ELF-1 (cell line): ENCODE measurements at regions not wholly inside any gene's neighbourhood (a gene's known extent, or its start where the extent isn't known, plus 50 kb on each side); places are given as distances from the start of the nearest gene placed in this dataset.

Experiments used
- DNase-seq: peaks from one replicate; pipeline ENCODE4 v3.0.0-alpha.2; 2016; ENCODE audit warnings: low read depth, low spot score

GRCh38 chr2:71793926-71794325 lies 340.6 kb downstream of the DYSF start:
- DNase-seq = no peak

DNA sequence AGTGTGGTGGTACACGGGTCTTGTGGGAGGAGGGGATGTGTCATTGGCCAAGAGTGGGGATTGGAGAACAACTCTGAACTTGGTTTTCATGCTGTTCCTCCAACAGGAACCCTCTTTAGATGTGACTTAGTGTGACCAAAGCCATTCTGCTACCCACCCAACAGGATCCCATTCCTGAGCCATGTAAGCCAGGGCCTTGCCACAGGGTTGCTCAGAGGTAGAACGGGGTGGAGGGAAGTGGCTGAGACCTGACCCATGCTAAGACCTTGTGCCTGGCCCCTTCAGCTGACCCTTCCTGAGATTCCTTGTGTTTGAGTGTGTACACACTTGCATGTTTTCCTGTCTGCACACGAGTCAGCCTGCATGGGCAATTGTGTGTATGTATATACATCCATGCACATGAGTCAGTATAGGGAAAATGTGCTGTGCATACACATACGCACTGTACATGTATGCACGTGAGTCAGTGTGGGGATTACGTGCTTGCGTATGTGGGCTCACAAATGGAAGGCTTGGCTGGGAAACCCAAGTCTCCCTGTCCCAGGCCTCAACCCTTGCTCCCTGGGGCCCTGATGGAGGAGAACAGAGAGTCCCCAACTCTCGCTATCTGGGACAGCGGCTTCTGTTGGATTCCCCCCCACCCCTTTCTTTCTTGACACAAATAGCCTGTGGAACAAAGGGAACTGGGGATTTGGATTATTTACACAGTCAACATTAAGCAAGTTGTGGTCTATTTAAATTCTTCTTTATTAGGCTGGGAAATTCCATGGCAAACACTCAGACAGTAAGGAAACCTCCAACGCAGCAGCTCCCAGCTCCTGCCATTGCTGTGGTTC lies 339.8 kb downstream of the DYSF start:
- no peak for DNase-seq

DNA sequence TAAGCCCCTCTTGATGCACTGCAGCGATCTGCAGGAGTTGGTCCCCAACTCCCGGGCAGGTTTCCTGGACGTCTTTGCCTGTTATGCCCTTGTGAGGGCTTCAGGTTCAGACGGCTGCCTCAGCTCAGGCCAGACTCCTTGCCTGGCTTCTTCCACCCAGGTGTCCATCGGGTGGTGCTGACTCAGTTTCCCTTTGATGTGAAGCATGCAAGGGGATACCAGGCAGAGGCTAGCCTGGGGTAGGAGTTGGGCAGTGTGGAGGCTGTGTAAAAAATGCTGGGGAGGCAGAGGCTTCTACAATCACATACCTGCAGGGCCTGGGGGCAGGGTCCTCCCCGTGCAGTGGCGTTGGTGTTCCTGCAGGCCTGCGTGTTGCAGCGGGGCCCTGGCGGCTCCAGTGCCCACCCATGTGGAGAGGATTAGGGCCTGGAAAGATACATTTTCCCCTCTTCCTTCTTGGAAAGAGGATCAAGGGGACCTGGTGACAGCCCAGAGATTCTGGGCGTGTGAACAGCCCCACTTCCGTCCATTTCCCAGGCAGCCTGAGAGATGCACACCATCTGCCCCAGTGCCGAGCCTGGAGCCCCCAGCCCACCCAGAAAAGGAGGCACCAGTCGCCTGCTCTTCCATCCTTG lies 338.3 kb downstream of the DYSF start:
- DNase-seq = no peak

GRCh38 chr2:71791061-71791450 lies 337.7 kb downstream of the DYSF start:
- DNase-seq = no peak

- peak; percentile 45 for DNase-seq
Observed at GRCh38 chr2:71790226-71791060, 337.1 kb downstream of the DYSF start.

DNA sequence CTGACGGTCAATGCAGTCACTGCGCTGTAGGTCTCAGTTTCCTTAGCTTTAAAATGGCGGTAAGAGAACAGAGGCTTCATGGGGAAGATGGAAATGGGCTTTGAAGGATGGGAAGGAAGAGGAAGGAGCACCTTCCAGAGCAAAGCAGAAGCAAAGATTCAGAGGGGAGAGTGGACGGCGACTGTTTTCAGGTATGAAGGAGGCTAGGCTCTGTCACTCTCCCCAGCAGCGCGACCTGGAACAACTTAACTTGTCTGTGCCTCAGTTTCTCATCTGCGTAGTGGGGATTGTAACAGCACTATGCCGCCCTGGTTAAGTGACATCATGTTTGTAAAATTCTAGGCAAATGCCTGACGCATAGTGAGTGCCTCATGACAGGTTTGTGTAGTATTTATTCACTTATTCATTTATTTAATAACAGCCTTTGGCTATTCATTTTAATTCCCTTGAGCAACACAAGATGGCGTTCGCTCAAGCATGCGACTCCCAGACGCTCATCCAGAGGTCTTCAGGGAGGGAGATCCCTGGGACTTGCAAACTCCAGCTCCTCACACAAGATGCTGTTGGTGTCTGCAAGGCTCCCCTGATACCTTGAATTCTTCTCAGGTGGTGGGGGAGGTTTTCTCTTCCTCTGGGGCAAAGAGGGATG lies 336.3 kb downstream of the DYSF start:
- DNase-seq = no peak

DNA sequence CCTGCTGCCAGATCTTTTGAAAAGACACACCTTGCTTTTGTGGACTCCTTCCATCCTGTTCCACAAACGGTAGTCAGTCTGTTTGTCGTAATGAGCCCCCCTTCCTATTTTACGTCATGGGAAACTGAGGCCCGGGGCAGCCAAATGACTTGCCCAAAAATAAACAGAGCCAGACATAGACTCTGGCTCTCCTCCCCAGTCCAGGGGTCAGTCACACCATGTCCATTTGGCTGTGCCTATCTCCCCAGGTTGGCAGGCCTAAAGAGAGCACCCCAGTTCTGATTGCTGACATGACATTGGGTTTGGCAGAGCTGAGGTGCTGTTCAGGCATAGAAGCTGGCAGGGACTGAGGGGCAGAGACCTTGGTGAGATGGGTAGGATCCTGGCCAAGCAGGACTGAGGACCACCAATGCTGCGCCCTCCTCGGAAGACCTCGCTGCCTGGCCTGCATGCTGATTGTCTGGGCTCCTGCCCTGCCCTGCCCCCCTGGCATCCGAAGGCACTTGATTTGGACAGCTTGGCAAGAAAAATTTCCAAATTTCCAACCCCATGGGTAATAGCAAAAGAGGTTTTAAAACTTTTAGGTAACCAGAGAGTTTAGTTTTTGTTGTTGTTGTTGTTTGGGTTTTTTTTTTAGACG lies 335.4 kb downstream of the DYSF start:
- no peak for DNase-seq

- DNase-seq = no peak
Observed at GRCh38 chr2:71788186-71788525, 334.8 kb downstream of the DYSF start.

DNA sequence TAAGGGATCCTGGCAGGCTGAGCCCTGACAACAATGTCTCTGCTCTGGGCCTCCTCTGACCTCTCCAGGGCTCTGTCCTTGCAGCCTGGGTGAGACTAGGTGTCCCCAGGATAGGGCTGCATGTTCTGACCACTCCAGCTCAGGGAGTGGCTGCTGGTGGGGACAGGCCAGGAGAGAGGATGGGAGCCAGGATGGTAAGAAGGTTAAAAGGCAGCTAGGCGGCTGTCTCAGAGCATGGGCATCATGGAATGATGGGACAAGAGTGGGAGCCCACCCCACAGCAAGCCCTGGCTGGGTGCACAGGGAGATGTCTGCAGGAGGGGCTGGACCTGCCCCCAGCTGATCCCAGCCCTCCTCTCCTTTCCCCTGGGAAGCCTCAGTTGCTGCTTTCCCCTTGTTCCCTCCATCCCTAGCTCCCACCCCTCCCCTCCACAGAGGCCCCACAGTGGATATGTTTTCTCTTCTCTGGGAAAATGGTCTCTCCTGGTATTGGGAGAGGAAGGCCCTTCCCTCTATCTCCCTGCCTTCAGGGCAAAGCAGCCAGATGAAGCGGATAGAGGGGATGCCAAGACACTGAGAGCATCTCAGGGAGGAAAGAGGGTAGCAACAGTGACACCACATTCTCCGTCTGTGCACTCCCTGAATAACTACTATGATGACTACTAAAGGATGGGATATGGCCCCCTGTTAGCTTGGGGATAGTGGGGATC lies 334.3 kb downstream of the DYSF start:
- DNase-seq = no peak

DNA sequence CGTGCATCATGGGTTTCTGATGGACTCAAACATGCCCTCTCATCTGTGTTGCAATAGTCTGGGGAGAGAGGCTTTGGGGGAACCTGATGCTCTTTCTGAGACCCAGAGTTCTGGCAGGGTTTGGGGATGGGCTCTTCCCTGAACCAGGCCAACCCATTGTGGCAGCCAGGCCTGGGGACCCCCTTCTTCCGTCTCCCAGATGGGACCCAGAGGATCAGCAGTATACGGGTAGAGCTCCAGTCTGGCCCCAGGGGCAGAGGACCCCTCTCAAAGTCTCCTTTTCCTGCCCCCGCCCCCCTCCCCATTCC lies 333.7 kb downstream of the DYSF start:
- no peak for DNase-seq

DNA sequence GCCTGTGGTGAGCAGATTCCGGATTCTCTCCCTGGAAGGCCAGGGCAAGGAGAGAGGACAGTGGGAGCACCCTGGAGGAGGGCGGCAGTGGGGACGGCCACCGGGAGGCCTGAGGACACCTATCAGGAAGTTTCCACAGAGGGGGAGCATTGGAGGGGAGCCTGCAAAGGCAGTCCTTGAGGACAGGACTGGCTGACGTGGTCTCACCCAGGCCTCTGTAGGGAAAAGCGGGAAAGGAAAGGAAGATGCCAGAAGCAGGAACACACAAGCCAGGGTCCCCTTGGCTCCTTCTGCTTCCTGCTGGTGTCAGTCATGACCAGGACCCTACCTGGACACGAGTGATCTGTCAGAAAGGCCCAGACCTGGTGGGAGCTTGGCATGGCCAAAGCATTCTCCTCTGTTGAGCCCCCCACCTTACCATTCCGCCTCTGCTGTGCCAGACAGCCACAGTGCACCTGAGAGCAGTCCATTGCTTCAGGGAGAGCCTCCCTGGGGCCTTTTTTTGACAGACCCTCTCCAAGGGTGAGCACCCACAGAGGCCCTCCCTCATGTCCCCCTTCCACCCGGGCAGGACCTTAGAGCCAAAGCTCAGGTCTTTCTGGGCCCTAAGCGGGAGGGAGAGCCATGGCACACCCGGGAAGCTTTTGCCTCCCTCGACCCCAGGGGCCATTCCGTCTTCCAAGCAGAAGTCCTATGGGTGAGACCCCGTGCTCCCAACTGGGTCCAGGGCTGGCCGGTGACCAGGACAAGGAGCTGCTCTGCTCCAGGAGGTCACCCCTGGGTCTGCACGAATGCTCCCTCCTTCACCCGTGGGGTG lies 333.1 kb downstream of the DYSF start:
- no peak for DNase-seq

GRCh38 chr2:71785516-71785981 lies 332.2 kb downstream of the DYSF start:
- no peak for DNase-seq

- DNase-seq = peak; percentile 48
Observed at GRCh38 chr2:71784734-71785511, 331.6 kb downstream of the DYSF start.

GRCh38 chr2:71783815-71784214 lies 330.5 kb downstream of the DYSF start:
- DNase-seq = no peak

DNA sequence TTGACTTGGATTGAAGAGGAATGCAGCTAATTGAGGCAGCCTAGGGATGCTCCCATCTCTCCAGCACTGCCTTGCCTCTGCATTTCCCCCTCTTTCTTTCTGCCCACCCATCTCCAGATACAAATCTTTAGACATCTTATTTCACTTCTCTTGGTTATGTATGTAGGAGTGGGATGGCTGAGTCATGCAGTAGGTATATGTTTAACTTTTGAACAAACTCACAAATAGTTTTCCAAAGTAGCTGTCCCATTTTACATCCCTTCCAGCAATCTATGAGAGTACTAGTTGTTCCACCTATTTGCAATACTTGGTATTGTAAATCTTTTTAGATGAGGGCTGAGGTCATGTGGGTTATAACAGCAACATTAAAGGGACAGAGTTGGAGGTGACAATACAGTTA lies 329.9 kb downstream of the DYSF start:
- DNase-seq = no peak

DNA sequence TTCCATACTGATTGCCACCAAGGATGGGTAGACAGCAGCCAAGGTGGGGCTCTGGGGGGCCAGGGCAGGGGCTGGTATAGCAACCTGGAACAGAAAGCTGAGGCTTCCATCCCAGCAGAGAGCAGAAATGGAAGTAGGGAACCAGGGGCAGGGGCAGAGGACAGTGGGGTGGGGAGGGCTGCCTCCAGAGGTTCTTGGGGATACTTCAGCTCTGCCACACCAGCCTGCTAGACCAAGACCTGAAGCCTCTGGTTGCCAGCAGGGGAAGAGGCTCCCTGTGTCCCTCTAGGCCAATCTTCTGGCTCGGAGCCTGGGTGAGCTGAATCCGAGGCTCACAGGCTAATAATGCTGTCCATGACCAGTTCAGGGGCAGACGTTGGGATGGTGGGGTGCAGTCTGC lies 329.0 kb downstream of the DYSF start:
- no peak for DNase-seq

GRCh38 chr2:71781695-71782228 lies 328.4 kb downstream of the DYSF start:
- no peak for DNase-seq

DNA sequence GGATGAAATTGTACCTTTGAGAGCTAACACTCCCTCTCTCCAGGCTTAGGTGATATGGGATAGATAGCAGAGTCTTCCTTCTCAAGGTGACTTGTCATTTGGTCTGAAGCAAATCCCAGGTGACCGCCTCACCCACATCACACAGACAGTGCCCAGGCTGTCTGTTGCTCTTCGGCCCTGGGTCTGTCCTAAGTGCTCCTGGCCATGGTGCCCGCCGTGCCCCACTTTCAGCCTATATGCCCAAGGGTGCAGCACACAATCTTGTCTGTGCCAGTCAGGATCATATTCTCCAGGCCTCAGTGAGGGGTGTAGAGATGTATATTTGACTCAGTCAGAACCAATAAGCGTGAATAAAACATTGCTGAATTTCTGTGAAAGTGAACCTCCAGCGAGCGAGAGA lies 326.8 kb downstream of the DYSF start:
- DNase-seq = no peak

DNA sequence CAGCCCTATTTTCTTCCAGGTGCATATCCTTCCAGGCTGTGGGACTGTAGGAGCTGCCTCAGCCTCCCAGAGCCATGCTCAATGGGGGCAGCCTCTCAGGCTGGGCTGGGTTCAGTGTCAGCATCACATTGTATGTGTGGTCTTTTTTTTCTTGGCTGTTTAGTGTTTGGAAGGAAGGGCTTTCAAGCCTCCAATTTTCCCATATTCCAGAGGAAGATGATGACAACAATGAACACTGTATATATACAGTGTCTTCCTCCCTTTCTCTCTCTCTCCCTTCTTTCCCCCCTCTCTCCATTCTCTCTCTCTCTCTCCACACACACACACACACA lies 326.4 kb downstream of the DYSF start:
- no peak for DNase-seq
